H9 (cell line): ENCODE measurements at regions not wholly inside any gene's neighbourhood (a gene's known extent, or its start where the extent isn't known, plus 50 kb on each side); places are given as distances from the start of the nearest gene placed in this dataset.

Source experiments
- DNase-seq: peaks from one replicate; pipeline ENCODE4 v3.0.0-alpha.2; 2017
- H2AFZ ChIP-seq: one replicate; pipeline ENCODE4 v1.6.1; 2013; ENCODE audit warnings: mild to moderate bottlenecking, low read length, control low read depth, moderate library complexity
- H2AK5ac ChIP-seq: 2 replicates; pipeline ENCODE4 v1.6.1; 2013; ENCODE audit warnings: low read length, control low read depth, mixed read lengths; ENCODE audit not compliant: insufficient read length
- H2BK120ac ChIP-seq: one replicate; pipeline ENCODE4 v1.6.1; 2013; ENCODE audit warnings: low read depth, mild to moderate bottlenecking, low read length, control low read depth, inconsistent platforms; ENCODE audit not compliant: poor library complexity, severe bottlenecking
- H2BK12ac ChIP-seq: 2 replicates; pipeline ENCODE4 v1.6.1; 2013; ENCODE audit warnings: low read length, control low read depth, mixed read lengths, low read depth; ENCODE audit not compliant: insufficient read length
- H2BK15ac ChIP-seq: 2 replicates; pipeline ENCODE4 v1.6.1; 2013; ENCODE audit warnings: low read depth, low read length, control low read depth
- H2BK20ac ChIP-seq: one replicate; pipeline ENCODE4 v1.6.1; 2013; ENCODE audit warnings: low read depth, mild to moderate bottlenecking, low read length, control low read depth, inconsistent platforms; ENCODE audit not compliant: poor library complexity, severe bottlenecking
- H2BK5ac ChIP-seq: 2 replicates; pipeline ENCODE4 v1.6.1; 2013; ENCODE audit warnings: low read length, control low read depth, mixed read lengths; ENCODE audit not compliant: insufficient read length
- H3K14ac ChIP-seq: 2 replicates; pipeline ENCODE4 v1.6.1; 2013; ENCODE audit warnings: low read length, control low read depth; ENCODE audit not compliant: insufficient read depth
- H3K18ac ChIP-seq: 2 replicates; pipeline ENCODE4 v1.6.1; 2013; ENCODE audit warnings: low read depth, mild to moderate bottlenecking, mixed read lengths, low read length, control low read depth; ENCODE audit not compliant: insufficient read length
- H3K23ac ChIP-seq: 2 replicates; pipeline ENCODE4 v1.6.1; 2013; ENCODE audit warnings: low read length, control low read depth, mixed read lengths, low read depth; ENCODE audit not compliant: insufficient read length
- H3K23me2 ChIP-seq: 2 replicates; pipeline ENCODE4 v1.6.1; 2013; ENCODE audit warnings: low read depth, mild to moderate bottlenecking, mixed read lengths, low read length, control low read depth; ENCODE audit not compliant: insufficient read length, poor library complexity, severe bottlenecking
- H3K27ac ChIP-seq: 2 replicates; pipeline ENCODE4 v1.5.1; 2013; ENCODE audit warnings: low read length, control low read depth, mixed read lengths, low read depth; ENCODE audit not compliant: insufficient read length
- H3K27me3 ChIP-seq: 2 replicates; pipeline ENCODE4 v1.6.1; 2013; ENCODE audit warnings: low read length, control low read depth, inconsistent platforms; ENCODE audit not compliant: insufficient read depth
- H3K4ac ChIP-seq: 2 replicates; pipeline ENCODE4 v1.6.1; 2013; ENCODE audit warnings: low read depth, mild to moderate bottlenecking, control low read depth, inconsistent platforms, low read length, moderate library complexity
- H3K4me1 ChIP-seq: 2 replicates; pipeline ENCODE4 v1.6.1; 2013; ENCODE audit warnings: low read length, control low read depth, inconsistent platforms; ENCODE audit not compliant: insufficient read depth
- H3K4me2 ChIP-seq: 2 replicates; pipeline ENCODE4 v1.6.1; 2013; ENCODE audit warnings: low read length, control low read depth, mixed read lengths; ENCODE audit not compliant: insufficient read length, insufficient read depth
- H3K56ac ChIP-seq: 2 replicates; pipeline ENCODE4 v1.6.1; 2013; ENCODE audit warnings: low read depth, mild to moderate bottlenecking, mixed read lengths, low read length, control low read depth; ENCODE audit not compliant: insufficient read length
- H3K79me1 ChIP-seq: 2 replicates; pipeline ENCODE4 v1.6.1; 2013; ENCODE audit warnings: low read depth, mild to moderate bottlenecking, moderate library complexity, low read length, control low read depth, inconsistent platforms; ENCODE audit not compliant: insufficient read depth, poor library complexity, severe bottlenecking
- H3K79me2 ChIP-seq: 2 replicates; pipeline ENCODE4 v1.6.1; 2013; ENCODE audit warnings: low read length, control low read depth, inconsistent platforms; ENCODE audit not compliant: insufficient read depth
- H3K9ac ChIP-seq: 2 replicates; pipeline ENCODE4 v1.6.1; 2013; ENCODE audit warnings: low read length, control low read depth, mixed read lengths; ENCODE audit not compliant: insufficient read length; ENCODE audit errors: extremely low read depth
- H3K9me3 ChIP-seq: one replicate; pipeline ENCODE4 v1.6.1; 2013; ENCODE audit warnings: low read depth, low read length, inconsistent platforms; ENCODE audit not compliant: control insufficient read depth
- H3T11ph ChIP-seq: one replicate; pipeline ENCODE4 v1.6.1; 2013; ENCODE audit warnings: mild to moderate bottlenecking, low read length, control low read depth, inconsistent platforms
- H4K20me1 ChIP-seq: one replicate; pipeline ENCODE4 v1.6.1; 2013; ENCODE audit not compliant: control insufficient read depth, insufficient read length, insufficient read depth
- H4K5ac ChIP-seq: 2 replicates; pipeline ENCODE4 v1.6.1; 2013; ENCODE audit warnings: low read depth, mild to moderate bottlenecking, mixed read lengths, low read length, control low read depth; ENCODE audit not compliant: insufficient read length
- H4K8ac ChIP-seq: replicated peaks from 2 replicates; pipeline ENCODE4 v1.6.1; 2013; ENCODE audit warnings: low read length, control low read depth, mixed read lengths, low read depth; ENCODE audit not compliant: insufficient read length
- H4K91ac ChIP-seq: 2 replicates; pipeline ENCODE4 v1.6.1; 2013; ENCODE audit warnings: low read depth, mild to moderate bottlenecking, moderate library complexity, mixed read lengths, low read length, control low read depth; ENCODE audit not compliant: insufficient read length
- H3K27ac Mint-ChIP-seq, 3 experiments: 2 replicates in 2 of 3; 3 replicates in 1 of 3; pipeline ENCODE4 v1.8.0; 2020 to 2021; ENCODE audit warnings: mixed read lengths in 3 of 3, mild to moderate bottlenecking in 1 of 3, moderate library complexity in 1 of 3
- H3K27me3 Mint-ChIP-seq: 2 replicates; pipeline ENCODE4 v1.8.0; 2021; ENCODE audit warnings: low read depth, mild to moderate bottlenecking, moderate library complexity, mixed read lengths
- H3K36me3 Mint-ChIP-seq, 3 experiments: 2 replicates in 2 of 3; 3 replicates in 1 of 3; pipeline ENCODE4 v1.8.0; 2020 to 2021; ENCODE audit warnings: low read depth in 3 of 3, mixed read lengths in 3 of 3; ENCODE audit not compliant: insufficient read depth in 1 of 3
- H3K4me1 Mint-ChIP-seq, 2 experiments: 2 replicates each; pipeline ENCODE4 v1.8.0; 2020; ENCODE audit warnings: mixed read lengths in 2 of 2
- H3K4me3 Mint-ChIP-seq, 2 experiments: 2 replicates in 1 of 2; 3 replicates in 1 of 2; pipeline ENCODE4 v1.8.0; 2020 to 2021; ENCODE audit warnings: mild to moderate bottlenecking in 2 of 2, mixed read lengths in 2 of 2, moderate library complexity in 1 of 2
- H3K9me3 Mint-ChIP-seq, 2 experiments: 2 replicates in 1 of 2; 3 replicates in 1 of 2; pipeline ENCODE4 v1.8.0; 2020; ENCODE audit warnings: mild to moderate bottlenecking in 2 of 2, mixed read lengths in 2 of 2, moderate library complexity in 1 of 2
- CTCF ChIP-seq: fragments of 200-600 bp; sonication (generic); conservative IDR thresholded peaks from 3 replicates; pipeline ENCODE4 v1.8.0; 2021; ENCODE audit warnings: antibody characterized with exemption, mild to moderate bottlenecking

GRCh38 chr6:51511081-51511480 lies 576.3 kb downstream of the PKHD1 start:
- peaks cover 0 to 3% of the 10 kb centered on the region in 2 experiments; a peak in 1 of 4 replicates for H3K4me1 Mint-ChIP-seq
- no peak for TF ChIP-seq CTCF
- H3K4me2 ChIP-seq: no peak overlapping the region
- H3K27me3 ChIP-seq: no peaks in the 10 kb centered on the region
- H2BK5ac ChIP-seq: no peak overlapping the region
- no peak overlapping the region for H2BK120ac ChIP-seq
- no peaks in the 10 kb centered on the region for H3K79me2 ChIP-seq
- no peak overlapping the region for H3K56ac ChIP-seq
- H3K27ac Mint-ChIP-seq: no peak overlapping the region
- H3K18ac ChIP-seq: no peak overlapping the region
- no peak for DNase-seq
- peaks cover 0 to 7% of the 10 kb centered on the region in 2 experiments; a peak in 2 of 5 replicates for H3K9me3 Mint-ChIP-seq
- H3K36me3 Mint-ChIP-seq: no peaks in the 10 kb centered on the region; a peak in 1 of 7 replicates
- H3K9me3 ChIP-seq: no peaks in the 10 kb centered on the region
- no peaks in the 10 kb centered on the region for H4K20me1 ChIP-seq
- H4K8ac ChIP-seq: no peak overlapping the region
- H3K4me1 ChIP-seq: no peaks in the 10 kb centered on the region
- H3K4me3 Mint-ChIP-seq: no peak overlapping the region
- H3K27me3 Mint-ChIP-seq: peaks cover 2% of the 10 kb centered on the region; the same call in 1 of the 2 replicates
- no peak overlapping the region for H3K4ac ChIP-seq
- no peak overlapping the region for H2BK15ac ChIP-seq
- H3K79me1 ChIP-seq: no peaks in the 10 kb centered on the region
- no peak overlapping the region for H3K27ac ChIP-seq
- H2BK12ac ChIP-seq: no peak overlapping the region
- H4K5ac ChIP-seq: no peak overlapping the region
- H4K91ac ChIP-seq: no peak overlapping the region
- H3K23ac ChIP-seq: no peak overlapping the region
- H3K14ac ChIP-seq: no peak overlapping the region
- H3K23me2 ChIP-seq: no peaks in the 10 kb centered on the region
- no peak overlapping the region for H2BK20ac ChIP-seq
- H2AFZ ChIP-seq: no peak overlapping the region
- no peak overlapping the region for H3K9ac ChIP-seq
- no peak overlapping the region for H2AK5ac ChIP-seq
- H3T11ph ChIP-seq: no peak overlapping the region
